Caco-2 (cell line): ENCODE measurements at regions not wholly inside any gene's neighbourhood (a gene's known extent, or its start where the extent isn't known, plus 50 kb on each side); places are given as distances from the start of the nearest gene placed in this dataset.
A peak's percentile ranks its signal among the peaks of the same experiment; 100 is the strongest.

ENCODE experiments used
- BruUV-seq: library from RNA; stranded (reverse); fragments of 400-500 nt; replicated peaks from 2 replicates; lab custom pipeline; 2021; lab: Mats Ljungman, UMichigan
- CTCF ChIA-PET: fragments of 300-600 bp; sonication (Branson Sonifier 250); formaldehyde crosslinking; loops from one replicate; lab custom pipeline; 2022; ENCODE audit warnings: antibody characterized with exemption; lab: Charles Lee
- POLR2A ChIA-PET: fragments of 300-600 bp; sonication (Branson Sonifier 250); formaldehyde crosslinking; loops from one replicate; lab custom pipeline; 2022; ENCODE audit warnings: antibody characterized with exemption; lab: Charles Lee
- DNase-seq, 2 experiments: peaks; one replicate each; pipeline versions ENCODE4 v3.0.0 to v3.0.0-alpha.2; 2020 to 2022
- H3K27me3 ChIP-seq: replicated peaks from 2 replicates; pipeline ENCODE4 v1.6.0; 2011; ENCODE audit warnings: low read length; ENCODE audit not compliant: control insufficient read depth, insufficient read depth
- H3K36me3 ChIP-seq: 2 replicates; pipeline ENCODE4 v1.5.1; 2011; ENCODE audit warnings: low read length; ENCODE audit not compliant: control insufficient read depth, insufficient read depth
- H3K4me1 ChIP-seq: fragments of 250-450 bp; sonication (Bioruptor Pico); 2 replicates; pipeline ENCODE4 v1.5.1; 2020; ENCODE audit warnings: mild to moderate bottlenecking
- H3K4me3 ChIP-seq: 2 replicates; pipeline ENCODE4 v1.5.1; 2011; ENCODE audit warnings: low read depth, mild to moderate bottlenecking, control low read depth, low read length
- H3K9me3 ChIP-seq: fragments of 250-450 bp; sonication (Bioruptor Pico); 2 replicates; pipeline ENCODE4 v1.5.1; 2020; ENCODE audit warnings: mild to moderate bottlenecking, moderate library complexity
- H3K27ac Mint-ChIP-seq: one replicate; pipeline ENCODE4 v1.8.0; 2022; ENCODE audit warnings: mixed read lengths; ENCODE audit not compliant: unreplicated experiment
- H3K27me3 Mint-ChIP-seq: one replicate; pipeline ENCODE4 v1.8.0; 2022; ENCODE audit warnings: mixed read lengths; ENCODE audit not compliant: insufficient read depth, unreplicated experiment
- H3K36me3 Mint-ChIP-seq: one replicate; pipeline ENCODE4 v1.8.0; 2022; ENCODE audit warnings: mild to moderate bottlenecking, mixed read lengths; ENCODE audit not compliant: insufficient read depth, unreplicated experiment
- H3K4me1 Mint-ChIP-seq: one replicate; pipeline ENCODE4 v1.8.0; 2022; ENCODE audit warnings: low read depth, mixed read lengths; ENCODE audit not compliant: unreplicated experiment
- H3K4me3 Mint-ChIP-seq: one replicate; pipeline ENCODE4 v1.8.0; 2022; ENCODE audit warnings: mild to moderate bottlenecking, moderate library complexity, mixed read lengths; ENCODE audit not compliant: unreplicated experiment
- H3K9me3 Mint-ChIP-seq: one replicate; pipeline ENCODE4 v1.8.0; 2022; ENCODE audit warnings: mixed read lengths; ENCODE audit not compliant: unreplicated experiment
- intact Hi-C: fragments of 100-400 bp; cut with micrococcal nuclease; formaldehyde crosslinking; loops from one replicate; pipeline ENCODE4 v1.10.0; 2022; ENCODE audit not compliant: unreplicated experiment
- TF ChIP-seq, protein P1 (sequence below), 2 experiments: fragments of 200-600 bp in 1 of 2; IDR thresholded peaks; 1 replicate in 1 of 2; 2 replicates in 1 of 2; pipeline versions ENCODE4 v1.5.1 to v1.8.0; 2011 to 2022; ENCODE audit warnings: antibody characterized with exemption in 1 of 2, control low read depth in 1 of 2, inconsistent platforms in 1 of 2, low read depth in 1 of 2, low read length in 1 of 2, mild to moderate bottlenecking in 1 of 2, moderate library complexity in 1 of 2; ENCODE audit not compliant: insufficient read depth in 1 of 2, severe bottlenecking in 1 of 2, unreplicated experiment in 1 of 2

DNA sequence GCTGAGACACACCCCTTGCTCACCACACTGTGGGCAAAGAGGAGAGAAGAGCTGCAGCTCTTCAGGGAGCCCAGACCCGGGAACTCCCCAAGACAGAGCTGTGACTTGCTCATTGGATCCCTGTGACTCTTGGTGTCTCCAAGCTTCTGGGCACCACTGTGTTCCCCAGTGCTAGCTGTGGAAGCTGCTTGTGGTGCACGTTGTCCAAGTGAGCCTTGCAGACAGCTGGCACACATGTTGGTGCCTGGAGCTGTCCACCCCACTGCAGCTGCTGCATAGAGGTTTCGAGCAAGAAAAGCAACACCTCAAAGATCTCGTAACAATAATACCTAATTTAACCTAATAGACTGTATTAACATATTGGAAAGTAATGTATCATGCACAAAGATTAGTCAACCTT is 1089.3 kb downstream of the PCDH18 start:
- CTCF ChIA-PET: no interaction called here
- Histone ChIP-seq H3K4me1 (no peaks in the 10 kb centered on the region), H3K27me3 (no peaks in the 10 kb centered on the region), H3K4me3 (no peak overlapping the region), H3K36me3 (no peaks in the 10 kb centered on the region), H3K9me3 (no peaks in the 10 kb centered on the region)
- Mint-ChIP-seq H3K27ac (no peak overlapping the region), H3K27me3 (no peaks in the 10 kb centered on the region), H3K36me3 (no peaks in the 10 kb centered on the region), H3K4me1 (no peaks in the 10 kb centered on the region), H3K4me3 (no peak overlapping the region), H3K9me3 (no peaks in the 10 kb centered on the region)
- DNase-seq: no peak
- TF ChIP-seq, protein P1, sequence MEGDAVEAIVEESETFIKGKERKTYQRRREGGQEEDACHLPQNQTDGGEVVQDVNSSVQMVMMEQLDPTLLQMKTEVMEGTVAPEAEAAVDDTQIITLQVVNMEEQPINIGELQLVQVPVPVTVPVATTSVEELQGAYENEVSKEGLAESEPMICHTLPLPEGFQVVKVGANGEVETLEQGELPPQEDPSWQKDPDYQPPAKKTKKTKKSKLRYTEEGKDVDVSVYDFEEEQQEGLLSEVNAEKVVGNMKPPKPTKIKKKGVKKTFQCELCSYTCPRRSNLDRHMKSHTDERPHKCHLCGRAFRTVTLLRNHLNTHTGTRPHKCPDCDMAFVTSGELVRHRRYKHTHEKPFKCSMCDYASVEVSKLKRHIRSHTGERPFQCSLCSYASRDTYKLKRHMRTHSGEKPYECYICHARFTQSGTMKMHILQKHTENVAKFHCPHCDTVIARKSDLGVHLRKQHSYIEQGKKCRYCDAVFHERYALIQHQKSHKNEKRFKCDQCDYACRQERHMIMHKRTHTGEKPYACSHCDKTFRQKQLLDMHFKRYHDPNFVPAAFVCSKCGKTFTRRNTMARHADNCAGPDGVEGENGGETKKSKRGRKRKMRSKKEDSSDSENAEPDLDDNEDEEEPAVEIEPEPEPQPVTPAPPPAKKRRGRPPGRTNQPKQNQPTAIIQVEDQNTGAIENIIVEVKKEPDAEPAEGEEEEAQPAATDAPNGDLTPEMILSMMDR (IDR thresholded peaks at IDR 0.05; ENCODE audit: insufficient read depth in 1 of 2, low read depth in 1 of 2, low read length in 1 of 2, severe bottlenecking in 1 of 2, unreplicated experiment in 1 of 2): no peak
- POLR2A ChIA-PET: no interaction called here
- intact Hi-C loops: no loop called here
- no TSS peak for BruUV-seq

GRCh38 chr4:136442447-136442846 is 1089.8 kb downstream of the PCDH18 start:
- H3K36me3 Mint-ChIP-seq: no peaks in the 10 kb centered on the region
- no peaks in the 10 kb centered on the region for H3K27me3 Mint-ChIP-seq
- CTCF ChIA-PET: no interaction called here
- no TSS peak for BruUV-seq
- H3K27ac Mint-ChIP-seq: no peak overlapping the region
- intact Hi-C loops: no loop called here
- Histone ChIP-seq H3K27me3 (no peaks in the 10 kb centered on the region), H3K36me3 (no peaks in the 10 kb centered on the region), H3K4me3 (no peak overlapping the region), H3K4me1 (no peaks in the 10 kb centered on the region), H3K9me3 (no peaks in the 10 kb centered on the region)
- no peak overlapping the region for H3K4me3 Mint-ChIP-seq
- TF ChIP-seq, protein P1 (IDR thresholded peaks at IDR 0.05; ENCODE audit: insufficient read depth in 1 of 2, low read depth in 1 of 2, low read length in 1 of 2, severe bottlenecking in 1 of 2, unreplicated experiment in 1 of 2): no peak
- no peaks in the 10 kb centered on the region for H3K4me1 Mint-ChIP-seq
- POLR2A ChIA-PET: no interaction called here
- no peaks in the 10 kb centered on the region for H3K9me3 Mint-ChIP-seq
- DNase-seq: no peak

GRCh38 chr4:136441629-136442282 is 1090.5 kb downstream of the PCDH18 start:
- POLR2A ChIA-PET: no interaction called here
- CTCF ChIA-PET: no interaction called here
- DNase-seq: peak in 1 of 2 experiments; percentile 6
- no TSS peak for BruUV-seq
- no peaks in the 10 kb centered on the region for H3K9me3 Mint-ChIP-seq
- no peaks in the 10 kb centered on the region for H3K36me3 ChIP-seq
- no peak overlapping the region for H3K4me3 Mint-ChIP-seq
- no peaks in the 10 kb centered on the region for H3K27me3 Mint-ChIP-seq
- H3K9me3 ChIP-seq: no peaks in the 10 kb centered on the region
- H3K27ac Mint-ChIP-seq: no peak overlapping the region
- H3K27me3 ChIP-seq: no peaks in the 10 kb centered on the region
- TF ChIP-seq, protein P1 (IDR thresholded peaks at IDR 0.05; ENCODE audit: insufficient read depth in 1 of 2, low read depth in 1 of 2, low read length in 1 of 2, severe bottlenecking in 1 of 2, unreplicated experiment in 1 of 2): no peak
- H3K4me1 ChIP-seq: no peaks in the 10 kb centered on the region
- intact Hi-C loops: loop anchor here (2.0 kb wide), 1 partner anchor 423 kb away; no protein-coding TSS in a partner anchor
- H3K4me1 Mint-ChIP-seq: no peaks in the 10 kb centered on the region
- H3K36me3 Mint-ChIP-seq: no peaks in the 10 kb centered on the region
- no peak overlapping the region for H3K4me3 ChIP-seq
